ENCODE measurements at regions not wholly inside any gene's neighbourhood (a gene's known extent, or its start where the extent isn't known, plus 50 kb on each side); places are given as distances from the start of the nearest gene placed in this dataset.

DNA sequence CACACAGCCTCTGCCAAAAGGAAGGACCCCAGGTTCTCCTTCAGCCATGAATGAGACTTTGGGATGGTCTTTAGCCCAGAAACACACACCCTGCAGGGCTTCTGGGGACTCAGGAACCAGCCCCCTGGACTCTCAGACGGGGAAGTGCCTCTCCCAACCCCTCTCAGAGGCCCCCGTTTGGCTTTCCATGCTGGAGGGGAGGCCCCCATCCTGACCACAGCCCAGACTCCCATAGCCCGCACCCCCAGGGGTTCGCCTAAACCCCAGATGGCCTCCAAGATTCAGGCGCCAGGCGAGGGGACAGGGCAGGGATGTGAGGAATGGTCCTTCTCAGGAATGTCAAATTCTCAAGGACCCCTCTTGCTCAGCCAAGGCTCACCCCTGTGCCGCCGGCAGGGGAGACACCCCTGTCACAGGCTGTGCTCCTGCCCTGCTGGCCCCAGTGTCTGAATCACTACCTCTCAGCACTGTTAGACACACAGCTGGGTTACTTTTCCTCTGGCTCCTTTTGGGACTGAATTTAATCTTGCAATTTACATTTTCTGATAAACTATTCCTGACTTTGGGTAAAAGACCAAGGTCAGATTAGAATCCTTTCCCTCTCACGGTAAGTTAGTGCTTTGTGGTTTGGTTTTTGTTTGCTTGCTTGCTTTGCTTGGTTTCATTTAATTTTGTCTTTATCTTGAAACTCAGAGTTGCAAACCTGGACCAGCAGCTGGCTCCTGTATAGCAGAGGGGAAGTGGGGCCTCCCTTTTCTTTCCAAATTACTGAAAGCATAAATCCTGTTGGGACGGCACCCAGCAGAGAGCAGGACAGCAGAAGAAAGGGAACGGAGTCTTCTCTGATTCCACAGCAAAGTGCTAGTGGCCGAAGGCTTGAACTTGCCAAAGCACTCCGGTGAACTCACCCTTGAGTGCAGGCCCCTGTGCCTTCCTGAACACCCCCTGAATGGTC, 198.9 kb upstream of the RAB6C start:
- TF ChIP-seq, protein P1, sequence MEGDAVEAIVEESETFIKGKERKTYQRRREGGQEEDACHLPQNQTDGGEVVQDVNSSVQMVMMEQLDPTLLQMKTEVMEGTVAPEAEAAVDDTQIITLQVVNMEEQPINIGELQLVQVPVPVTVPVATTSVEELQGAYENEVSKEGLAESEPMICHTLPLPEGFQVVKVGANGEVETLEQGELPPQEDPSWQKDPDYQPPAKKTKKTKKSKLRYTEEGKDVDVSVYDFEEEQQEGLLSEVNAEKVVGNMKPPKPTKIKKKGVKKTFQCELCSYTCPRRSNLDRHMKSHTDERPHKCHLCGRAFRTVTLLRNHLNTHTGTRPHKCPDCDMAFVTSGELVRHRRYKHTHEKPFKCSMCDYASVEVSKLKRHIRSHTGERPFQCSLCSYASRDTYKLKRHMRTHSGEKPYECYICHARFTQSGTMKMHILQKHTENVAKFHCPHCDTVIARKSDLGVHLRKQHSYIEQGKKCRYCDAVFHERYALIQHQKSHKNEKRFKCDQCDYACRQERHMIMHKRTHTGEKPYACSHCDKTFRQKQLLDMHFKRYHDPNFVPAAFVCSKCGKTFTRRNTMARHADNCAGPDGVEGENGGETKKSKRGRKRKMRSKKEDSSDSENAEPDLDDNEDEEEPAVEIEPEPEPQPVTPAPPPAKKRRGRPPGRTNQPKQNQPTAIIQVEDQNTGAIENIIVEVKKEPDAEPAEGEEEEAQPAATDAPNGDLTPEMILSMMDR (conservative IDR thresholded peaks at IDR 0.05; ENCODE audit: low read depth, low read length), result no peak
- no peak for TF ChIP-seq EZH2 (IDR thresholded peaks at IDR 0.05; ENCODE audit: borderline replicate concordance, low read depth, low read length, poor library complexity, severe bottlenecking)

Measured in A673 (cell line).